ENCODE measurements at regions not wholly inside any gene's neighbourhood (a gene's known extent, or its start where the extent isn't known, plus 50 kb on each side); places are given as distances from the start of the nearest gene placed in this dataset.
"Not testable (repeated sequence)": the region's sequence is repeated elsewhere in the genome, so short reads cannot be mapped to it uniquely, and the experiment has no call there.

DNA sequence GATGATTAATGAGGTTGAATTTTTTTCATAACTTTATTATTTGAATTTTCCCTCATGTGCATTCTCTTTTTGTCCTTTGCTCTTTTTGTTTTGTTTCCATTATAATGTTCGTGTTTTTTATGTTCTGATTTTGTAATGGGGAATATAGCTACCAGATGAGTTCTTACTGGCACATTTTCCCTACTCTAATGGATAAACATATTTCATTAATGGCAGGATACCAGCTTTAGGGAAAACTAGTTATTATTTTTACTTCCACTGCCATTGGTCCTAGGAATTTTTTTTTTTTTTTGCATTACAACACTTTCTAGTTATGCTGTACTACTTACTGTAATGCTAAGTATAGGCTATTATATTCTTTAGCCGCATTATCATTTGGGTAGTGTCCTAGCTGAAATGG, 286.3 kb downstream of the SPRY1 start:
- DNase-seq, result no peak

DNA sequence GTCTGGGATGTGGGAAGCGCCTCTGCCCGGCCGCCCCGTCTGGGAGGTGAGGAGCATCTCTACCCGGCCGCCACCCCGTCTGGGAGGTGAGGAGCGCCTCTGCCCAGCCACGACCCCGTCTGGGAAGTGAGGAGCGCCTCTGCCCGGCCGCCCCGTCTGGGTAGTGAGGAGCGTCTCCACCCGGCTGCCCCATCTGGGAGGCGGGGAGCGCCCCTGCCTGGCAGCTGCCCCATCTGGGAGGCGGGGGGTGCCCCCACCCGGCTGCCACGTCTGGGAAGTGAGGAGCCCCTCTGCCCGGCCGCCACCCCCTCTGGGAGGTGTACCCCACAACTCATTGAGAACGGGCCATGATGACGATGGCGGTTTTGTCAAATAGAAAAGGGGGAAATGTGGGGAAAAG, 288.3 kb downstream of the SPRY1 start:
- DNase-seq, result not testable (repeated sequence)

DNA sequence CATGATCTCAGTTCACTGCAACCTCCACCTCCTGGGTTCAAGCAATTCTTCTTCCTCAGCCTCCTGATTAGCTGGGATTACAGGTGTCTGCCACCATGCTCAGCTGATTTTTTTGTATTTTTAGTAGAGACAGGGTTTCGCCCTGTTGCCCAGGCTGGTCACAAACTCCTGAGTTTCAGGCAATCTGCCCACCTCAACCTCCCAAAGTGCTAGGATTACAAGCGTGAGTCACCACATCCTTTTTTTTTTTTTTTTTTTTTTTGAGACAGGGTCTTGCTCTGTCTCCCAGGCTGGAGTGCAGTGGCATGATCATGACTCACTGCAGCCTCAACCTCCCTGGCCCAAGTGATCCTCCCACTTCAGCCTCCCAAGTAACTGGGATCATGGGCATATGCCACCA, 298.9 kb downstream of the SPRY1 start:
- not testable (repeated sequence) for DNase-seq

DNA sequence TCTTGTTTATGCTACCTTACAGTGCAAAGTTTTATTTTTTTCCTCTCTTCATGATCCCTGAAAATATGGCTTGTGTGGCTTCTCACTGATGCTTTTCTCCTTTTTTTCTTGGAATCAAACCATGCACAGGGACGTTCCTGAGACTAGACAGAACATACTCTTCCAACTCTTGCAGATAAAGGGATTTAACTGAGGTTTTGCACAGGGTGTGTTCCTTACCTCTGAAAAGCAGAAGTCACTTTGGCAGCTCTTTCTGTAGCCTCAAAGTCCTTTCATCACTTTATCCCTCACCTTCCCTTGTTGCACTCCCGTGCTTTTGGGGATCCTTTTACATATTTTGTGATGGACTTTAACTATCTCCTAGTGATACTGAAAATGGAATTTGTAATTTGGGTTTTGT, 300.1 kb downstream of the SPRY1 start:
- no peak for DNase-seq

DNA sequence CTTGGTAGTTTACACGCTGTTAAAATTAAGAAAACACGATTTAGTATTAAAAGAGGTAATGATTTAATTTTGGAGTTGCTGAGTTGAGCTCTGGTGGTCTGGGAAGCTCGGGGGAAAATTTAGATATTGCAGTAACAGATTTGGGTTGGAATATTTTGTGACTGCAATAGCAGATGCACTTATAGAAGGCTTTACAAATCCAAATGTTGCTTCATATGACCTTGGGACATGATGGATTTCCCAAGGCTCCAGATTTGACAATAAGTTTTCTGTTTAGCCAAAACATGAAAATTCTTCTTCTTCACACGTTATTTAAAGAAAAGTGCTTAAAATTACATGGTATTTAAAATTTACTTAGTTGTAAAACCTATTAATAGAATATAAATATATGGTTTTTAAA, 302.0 kb downstream of the SPRY1 start:
- no peak for DNase-seq

DNA sequence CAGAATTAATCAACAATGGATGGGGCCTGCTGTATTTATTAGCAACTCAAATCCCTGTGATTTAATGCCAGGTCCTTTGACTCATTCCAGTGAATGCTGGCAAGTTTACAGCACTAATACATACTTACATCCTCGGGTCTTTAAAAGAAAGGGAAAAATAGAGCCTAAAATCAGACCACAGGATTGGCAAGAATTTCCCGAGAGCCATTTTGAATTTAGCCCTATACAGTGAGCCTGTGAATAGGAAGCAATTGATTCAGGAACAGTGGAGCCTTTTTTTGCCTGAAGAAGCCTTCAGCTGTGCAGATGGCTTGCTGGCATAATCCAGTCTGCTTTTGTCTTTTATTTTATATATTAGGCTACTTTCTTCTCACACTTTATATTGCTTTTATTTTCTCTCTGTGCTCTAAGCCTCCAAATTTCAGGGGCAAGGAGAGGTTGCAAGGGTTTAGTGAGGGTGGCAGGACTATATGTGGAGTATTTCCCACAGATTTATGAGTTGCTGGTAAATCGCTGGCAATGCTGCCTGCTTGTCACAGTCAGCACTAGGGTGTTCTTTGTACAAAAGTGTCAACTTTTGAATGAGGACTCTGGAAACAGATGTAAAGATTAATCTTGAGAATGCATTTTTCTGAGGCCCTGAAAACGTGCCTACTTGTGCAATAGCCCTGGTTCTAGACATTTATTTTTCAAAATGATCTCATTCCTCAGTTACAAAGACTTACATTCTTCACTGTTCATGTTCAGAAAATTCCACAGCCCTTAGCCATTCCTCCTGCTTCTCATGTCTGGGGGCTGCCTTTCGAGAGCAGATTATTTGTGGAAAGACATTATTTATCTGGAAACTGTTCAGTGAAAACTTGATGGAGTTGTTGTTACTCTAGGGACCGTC, 303.5 kb downstream of the SPRY1 start:
- peak; percentile 60 for DNase-seq

DNA sequence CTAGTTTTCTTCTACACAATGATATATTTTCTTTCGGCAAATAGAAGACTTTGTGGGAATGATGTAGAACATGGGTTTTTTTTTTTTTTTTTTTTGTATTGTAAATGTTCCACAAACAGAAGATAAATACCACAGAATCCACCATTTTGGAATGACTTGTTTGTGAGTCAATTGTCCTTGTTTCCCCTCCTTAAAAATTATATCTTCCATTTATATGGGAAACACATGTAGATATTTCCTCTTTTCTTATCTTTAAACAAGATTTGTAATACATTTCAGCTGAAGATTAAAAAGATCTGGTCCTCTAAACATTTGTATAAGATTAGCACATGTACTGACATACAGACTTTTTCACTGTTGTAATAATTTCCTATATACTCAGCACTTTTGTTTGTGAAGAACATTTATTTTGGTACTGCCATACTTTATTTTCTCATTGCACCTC, 304.6 kb downstream of the SPRY1 start:
- DNase-seq, result peak; percentile 18

DNA sequence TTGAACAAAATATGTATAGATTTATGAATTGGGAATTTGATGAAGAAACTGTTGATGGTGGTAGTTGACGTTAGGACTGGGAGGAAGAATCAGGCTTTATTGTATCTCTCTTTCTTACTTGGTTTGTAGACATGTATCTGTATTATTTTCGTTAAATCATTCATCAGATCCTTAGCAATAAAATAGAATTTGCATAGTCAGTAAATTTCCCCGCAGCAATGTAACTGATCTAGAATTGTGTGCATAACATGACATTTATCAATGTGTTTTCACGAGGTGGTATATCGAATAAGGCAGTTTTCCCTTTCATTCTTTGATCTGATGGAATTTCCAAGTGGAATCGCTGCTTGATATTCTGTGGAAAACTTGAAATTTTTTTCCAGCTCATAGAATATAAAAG, 308.8 kb downstream of the SPRY1 start:
- DNase-seq, result no peak

DNA sequence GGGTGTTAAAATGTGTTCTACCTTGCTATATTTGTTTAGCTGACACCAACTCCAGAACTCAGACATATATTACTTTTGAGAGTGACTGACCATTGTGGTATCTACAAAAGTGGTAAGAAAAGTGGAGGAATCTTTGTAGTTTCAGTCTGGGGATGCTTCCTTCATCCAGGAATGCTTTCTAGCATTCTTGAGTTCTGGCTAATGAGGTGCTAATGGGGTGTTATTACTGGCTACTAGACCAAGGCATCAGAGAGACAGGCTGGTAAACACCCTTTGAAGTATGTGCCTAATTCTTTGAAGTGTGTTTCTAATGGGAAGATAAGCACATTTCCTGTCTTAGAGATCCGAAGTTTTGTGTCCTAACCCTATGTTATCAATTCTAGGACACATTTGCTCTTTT, 310.4 kb downstream of the SPRY1 start:
- no peak for DNase-seq

DNA sequence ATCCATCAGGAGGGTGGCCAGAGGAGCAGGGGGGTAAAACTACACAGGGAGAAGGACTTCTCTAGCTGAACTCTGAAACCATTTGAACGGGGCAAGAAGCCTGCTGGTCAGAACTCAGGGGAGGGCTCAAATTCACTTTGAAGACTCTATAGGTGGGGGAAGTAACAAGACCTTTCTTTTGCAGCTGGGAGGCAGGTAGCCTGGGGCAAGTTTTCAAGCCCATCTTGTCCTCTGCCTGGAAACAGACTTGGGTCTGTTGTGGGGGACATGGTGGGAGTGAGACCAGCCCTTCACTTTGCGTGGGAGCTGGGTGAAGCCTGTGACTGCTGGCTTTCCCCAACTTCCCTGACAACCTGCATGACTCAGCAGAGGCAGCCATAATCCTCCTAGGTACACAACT, 312.3 kb downstream of the SPRY1 start:
- DNase-seq, result no peak

DNA sequence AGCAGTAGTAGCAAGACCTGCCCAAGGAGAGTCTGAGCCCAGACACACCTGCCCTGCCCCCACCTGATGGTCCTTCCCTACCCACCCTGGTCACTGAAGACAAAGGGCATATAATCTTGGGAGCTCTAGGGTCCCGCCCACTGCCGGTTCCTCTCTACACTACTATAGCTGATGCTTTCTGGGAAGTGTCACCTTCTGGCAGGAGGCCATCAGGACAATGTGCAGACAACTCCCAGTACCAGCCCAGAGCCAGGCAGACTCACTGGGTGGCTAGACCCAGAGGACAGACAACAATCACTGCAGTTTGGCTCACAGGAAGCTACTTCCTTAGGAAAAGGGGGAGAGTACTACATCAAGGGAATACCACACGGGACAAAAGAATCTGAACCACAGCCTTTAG, 312.7 kb downstream of the SPRY1 start:
- no peak for DNase-seq

DNA sequence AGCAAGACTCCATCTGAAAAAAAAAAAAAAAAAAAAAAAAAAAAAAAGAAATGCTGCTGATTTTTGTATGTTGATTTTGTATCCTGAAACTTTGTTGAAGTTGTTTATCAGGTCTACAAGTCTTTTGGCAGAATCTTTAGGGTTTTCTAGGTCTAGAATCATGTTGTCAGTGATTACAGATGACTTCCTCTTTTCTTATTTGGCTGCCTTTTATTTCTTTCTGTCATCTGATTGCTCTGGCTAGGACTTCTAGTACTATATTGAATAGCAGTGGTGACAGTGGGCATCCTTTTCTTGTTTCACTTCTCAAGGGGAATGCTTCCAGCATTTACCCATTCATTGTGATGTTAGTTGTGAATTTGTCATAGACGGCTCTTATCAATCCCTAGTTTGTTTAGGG, 334.4 kb downstream of the SPRY1 start:
- no peak for DNase-seq

DNA sequence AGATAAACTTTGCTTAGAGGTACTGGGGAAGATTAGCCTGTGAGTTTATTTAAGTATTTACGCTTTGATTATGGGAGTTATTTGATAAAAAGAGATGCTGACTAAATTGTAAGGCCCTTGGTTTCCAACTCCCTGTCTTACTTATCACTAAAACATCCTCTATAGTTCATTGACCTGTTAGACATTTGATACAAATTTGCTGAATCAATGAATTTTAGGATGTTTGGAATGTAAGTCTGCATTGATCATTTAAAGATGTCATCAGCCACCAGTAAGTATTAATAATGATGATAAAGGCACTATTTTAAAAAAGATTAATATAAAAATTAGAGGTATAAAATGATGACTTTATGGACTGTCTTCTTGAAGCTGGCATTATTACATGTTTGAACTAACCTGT, 340.6 kb downstream of the SPRY1 start:
- DNase-seq, result no peak

DNA sequence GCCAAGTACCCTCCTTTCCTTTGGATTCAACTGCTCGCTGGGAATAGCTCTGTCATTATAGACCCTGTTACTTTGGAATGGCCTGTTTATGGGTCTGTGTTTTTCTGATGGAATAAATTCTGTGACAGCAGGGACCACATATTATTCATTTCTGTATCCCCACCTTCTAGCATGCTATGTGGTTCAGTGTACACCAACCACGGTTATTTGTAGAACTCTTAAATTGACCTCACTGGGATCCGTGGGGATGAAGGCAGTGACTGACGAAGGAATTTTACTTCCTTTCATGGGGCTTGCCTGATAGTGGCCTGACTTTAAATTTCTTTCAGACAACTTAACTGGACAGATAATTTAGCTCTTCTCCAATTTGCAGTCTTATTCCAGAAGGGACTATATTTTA, 343.2 kb downstream of the SPRY1 start:
- no peak for DNase-seq

DNA sequence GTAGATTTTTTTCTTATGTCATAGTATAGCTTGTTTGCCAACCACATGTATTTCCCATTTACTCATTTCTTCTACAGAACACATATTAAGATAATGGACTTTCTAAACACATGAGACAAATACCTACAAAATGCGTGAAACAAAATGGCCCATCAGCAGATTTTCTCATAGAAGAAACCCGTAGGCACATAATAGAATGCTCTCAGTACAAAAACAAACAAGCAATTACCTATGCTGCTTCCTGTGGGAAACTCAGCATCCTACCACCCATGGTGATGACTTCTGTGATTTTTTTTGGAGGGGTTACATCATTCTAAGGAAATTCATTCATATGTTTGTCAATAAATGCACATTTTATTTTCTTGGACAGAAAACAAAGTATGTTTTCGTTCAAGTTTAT, 343.6 kb downstream of the SPRY1 start:
- DNase-seq, result no peak

DNA sequence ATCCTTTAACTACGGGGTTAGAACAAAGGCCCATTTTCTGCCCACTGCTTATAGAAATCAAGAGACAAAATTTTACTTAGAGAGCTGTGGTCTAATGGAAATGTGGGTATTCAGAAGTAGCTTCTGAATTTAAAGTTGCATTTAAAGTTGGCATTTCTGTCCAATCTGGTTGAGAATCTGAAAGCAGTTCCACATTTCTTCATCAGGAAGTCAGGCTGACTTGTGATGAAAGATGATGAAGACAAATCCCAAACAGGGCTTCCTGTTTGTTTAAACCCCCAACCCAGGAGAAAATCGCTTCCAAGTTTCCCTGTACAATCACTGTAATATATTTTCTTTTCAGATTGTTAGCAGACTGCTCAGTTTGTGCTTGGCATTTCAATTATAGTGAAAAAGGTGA, 345.3 kb downstream of the SPRY1 start:
- DNase-seq, result no peak

DNA sequence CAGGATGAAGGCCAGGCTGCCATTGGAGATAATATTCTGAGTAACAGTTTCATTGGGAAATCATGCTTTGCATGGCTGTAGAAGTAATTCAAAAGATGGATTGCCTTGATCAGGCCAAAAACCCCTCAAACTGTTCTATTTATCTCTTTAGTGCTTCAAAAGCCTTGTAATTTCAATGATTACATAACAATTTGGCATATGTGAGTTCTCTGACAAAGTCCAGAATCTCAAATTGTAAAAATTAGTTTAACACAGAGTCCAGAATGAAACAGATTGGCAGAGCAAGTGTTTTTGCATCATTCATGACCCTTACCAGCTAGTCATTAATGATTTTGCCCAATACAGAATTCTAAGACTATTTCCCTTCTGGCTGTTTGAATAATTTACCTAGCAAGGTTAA, 347.3 kb downstream of the SPRY1 start:
- no peak for DNase-seq

DNA sequence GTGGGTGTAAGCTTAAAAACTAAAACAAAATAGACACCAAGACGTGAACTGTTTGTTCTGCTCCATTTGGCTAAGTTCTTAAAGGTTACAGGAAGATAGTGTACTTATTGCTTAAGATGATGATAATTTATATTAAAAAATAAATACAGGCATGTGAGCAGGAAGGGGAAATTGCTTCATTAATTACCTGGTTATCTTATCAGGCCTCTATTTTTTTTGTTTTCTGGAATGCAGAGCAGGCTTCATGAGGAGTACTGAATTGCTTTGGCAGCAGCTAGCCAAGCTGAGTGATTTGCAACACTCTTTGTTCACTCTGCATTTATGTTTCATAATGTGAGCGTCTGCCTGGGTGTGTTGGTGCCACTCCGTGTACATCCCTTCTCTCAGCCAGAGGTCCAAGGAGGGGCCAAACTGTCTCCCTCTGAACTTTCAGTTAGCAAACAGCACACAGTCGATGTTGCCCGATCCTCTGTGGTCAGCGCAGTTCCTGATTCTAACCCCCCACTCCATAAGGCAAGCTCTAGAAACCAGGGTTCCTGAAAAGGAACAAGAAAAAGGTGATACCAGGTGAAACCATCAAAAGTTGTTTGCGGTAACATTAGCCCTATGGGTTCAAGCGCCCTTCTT, 348.2 kb downstream of the SPRY1 start:
- DNase-seq, result peak; percentile 22

DNA sequence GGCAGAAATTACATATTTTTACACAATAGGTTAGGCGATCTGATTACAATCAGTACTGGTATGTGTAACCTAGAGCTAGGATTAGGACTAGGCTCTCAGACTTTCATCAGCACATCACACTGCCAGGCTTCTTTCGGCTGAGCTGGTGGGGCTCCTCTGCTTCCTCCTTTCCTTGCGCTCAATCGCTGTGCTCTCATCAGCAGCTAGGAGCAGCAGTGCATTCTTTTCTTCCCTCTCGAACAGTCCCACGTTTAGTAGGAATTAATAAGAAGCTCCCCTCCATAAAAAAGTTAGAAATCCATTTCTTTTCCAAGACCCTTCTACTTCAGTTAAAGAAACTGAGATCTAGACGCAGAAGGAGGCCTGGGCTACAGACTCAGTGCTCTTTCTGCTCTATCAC, 350.4 kb downstream of the SPRY1 start:
- DNase-seq, result peak; percentile 33

DNA sequence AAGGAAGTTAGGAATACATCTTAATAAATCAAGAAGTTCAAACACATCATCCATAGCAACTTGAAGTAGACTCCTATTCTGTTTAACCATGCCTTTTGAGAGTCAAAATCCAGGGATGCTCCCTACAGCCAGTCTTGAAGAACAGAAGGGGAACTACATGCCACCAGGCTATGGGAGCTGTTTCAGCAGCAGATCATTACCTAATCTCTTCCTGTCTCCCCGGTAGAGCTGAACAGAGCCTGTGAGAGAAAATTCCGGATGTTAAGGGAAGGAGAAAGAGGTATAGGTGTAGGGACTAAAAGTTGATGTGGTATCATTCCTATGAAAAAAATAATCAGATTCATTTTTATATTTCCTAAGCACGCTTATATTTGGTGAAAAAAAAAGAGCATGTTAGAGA, 352.2 kb downstream of the SPRY1 start:
- no peak for DNase-seq

DNA sequence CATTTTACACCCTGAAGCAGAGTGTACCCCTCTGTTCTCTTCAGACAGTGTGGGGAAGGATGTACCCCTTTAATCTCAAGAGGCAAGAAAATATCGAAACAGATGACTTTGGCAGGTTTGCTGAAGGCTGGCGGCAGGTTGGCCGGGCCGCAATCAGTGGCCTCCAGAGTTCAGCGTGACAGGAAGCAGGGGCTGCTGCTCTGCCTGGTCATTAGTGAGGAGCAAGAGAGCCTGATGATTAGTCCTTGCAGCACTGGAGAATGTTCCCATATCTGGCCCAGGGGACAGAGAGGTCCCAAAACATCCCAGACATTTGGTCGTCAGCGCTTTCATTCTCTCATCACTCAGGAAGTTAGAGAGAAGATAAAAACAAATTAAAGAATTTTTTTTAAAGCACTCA, 352.8 kb downstream of the SPRY1 start:
- no peak for DNase-seq

DNA sequence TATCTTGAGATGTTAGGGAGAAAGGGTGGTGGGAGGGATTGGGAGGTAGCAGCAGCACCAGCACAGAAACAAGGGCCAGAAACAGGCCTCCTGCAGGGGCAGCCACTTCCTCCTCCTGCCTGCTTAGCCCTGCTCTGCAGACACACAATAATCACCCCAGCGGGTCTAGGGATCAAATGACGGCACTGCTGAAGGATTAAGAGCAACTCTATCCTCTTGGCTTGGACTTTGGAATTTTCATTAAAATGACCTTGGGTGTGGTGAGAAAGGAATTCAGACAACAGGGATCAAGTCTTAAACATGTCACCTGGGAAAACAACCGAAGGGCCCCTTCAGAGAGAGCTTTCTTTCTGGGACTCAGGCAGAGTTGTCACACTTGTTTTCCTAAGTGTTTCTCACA, 353.4 kb downstream of the SPRY1 start:
- DNase-seq, result peak; percentile 41

DNA sequence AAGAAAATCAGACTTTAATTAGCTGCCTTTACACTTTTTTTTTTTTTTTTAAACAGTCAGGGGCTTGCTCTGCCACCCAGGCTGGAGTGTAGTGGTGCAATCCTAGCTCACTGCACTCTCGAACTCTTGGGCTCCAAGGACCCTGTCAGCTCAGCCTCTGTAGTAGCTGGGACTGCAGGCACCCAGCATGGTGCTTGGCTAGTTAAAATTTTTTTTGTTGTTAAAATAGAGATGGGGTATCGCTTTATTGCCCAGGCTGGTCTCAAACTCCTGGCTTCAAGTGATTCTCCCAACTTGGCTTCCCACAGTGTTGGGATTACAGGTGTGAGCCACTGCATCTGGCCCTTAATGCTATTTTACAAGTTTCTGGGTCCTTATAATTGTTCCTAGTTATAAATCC, 359.1 kb downstream of the SPRY1 start:
- no peak for DNase-seq

DNA sequence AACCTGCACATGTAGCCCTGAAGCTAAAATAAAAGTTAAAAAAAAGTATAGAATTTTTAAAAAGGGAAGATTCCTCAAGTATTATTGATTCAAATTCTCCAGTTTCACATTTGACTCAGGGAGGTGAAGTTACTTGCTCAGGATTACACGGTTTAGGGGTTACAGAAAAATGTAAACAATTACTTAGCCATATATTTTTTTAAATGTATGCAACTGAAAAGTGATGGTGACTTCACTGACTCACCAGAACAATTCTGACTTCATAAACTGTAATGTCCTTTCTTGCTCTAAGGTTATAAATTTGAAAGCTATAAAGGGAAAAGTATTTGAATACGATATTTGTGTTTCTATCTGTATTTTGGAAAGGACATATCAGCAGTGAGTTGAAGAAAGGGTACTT, 371.2 kb downstream of the SPRY1 start:
- no peak for DNase-seq

DNA sequence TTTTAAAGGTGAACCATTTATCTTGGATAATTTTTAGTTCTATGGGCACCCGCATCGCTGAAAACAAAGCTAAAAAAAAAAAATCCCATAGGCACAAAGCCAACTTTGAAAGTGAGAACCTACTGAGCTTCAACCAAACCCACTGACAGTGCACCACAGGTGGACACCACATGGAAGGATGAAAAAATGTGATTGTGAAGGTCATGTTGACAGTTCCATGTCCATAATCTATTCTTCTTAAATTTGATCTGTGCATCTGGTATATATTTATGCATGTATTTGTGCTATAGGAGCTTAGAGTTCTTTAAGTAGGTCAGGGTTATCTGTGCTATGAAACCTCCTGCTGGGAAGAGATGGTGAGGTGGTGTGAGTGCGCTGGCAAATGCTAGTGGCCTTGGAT, 374.3 kb downstream of the SPRY1 start:
- no peak for DNase-seq
